ENCODE measurements at regions not wholly inside any gene's neighbourhood (a gene's known extent, or its start where the extent isn't known, plus 50 kb on each side); places are given as distances from the start of the nearest gene placed in this dataset.

DNA sequence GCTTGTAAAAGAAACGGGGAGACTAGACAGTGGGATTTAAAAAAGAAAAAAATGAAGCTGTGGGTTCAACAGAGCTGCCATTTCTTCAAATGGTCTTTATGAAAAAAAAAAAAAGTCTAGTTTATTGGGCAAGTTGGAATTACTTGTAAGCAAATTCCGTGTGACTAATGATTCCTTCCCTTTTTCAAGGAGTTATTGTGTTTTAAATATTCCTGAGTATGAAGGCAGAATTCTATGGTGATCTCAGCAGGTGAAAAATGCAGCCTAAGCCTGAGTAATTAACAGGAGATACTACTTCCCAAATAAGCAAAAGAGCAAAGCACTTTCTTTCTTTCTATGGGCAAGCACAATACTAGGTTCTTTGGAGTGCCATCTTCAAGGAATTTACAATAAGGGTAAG is 481.9 kb downstream of the ZNF608 start:
- in situ Hi-C loops (cut with MboI; ENCODE audit: low pct_unique_long_range_greater_than_20kb, low sequenced_read_pairs, unreplicated experiment), result no loop called here
- DNase-seq (ENCODE audit: low spot score), result no peak

DNA sequence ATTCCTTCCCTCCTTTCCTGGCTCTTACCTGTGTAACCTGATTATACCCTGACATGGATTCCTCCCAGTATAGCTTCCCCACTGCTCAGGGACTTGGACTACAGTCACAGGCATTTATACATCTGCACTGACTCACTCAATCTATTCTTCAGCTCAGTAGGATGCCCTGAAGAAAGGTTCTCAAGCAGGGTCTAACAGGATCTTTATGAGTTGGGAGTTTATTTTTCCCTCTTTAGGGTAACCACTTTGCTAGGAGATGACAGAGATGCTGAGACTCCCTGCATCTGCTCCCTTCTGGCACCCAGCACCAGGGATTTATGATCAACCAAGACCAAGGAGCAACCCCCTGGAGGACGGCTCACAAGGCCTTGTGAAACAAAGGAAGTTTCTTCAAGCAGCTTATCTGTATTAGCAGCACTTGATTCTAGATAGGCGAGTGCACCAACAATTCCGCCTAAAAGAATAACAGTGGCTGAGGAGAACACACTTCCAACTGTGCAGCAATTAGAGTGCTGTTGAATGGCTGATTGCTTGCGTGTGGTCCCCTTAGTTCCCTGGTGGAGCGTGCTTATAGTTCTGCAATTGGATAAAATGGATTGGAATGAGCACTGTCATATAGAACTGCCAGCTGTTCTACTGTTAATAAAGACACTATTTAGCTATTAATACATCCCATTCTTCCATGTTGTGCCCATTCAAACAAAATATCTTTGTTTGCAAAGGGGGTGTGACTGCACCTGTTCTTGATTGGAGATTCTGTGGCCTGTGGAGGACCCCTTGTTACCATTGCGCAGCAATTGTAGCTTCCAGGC is 482.6 kb downstream of the ZNF608 start:
- TF ChIP-seq, protein P1, sequence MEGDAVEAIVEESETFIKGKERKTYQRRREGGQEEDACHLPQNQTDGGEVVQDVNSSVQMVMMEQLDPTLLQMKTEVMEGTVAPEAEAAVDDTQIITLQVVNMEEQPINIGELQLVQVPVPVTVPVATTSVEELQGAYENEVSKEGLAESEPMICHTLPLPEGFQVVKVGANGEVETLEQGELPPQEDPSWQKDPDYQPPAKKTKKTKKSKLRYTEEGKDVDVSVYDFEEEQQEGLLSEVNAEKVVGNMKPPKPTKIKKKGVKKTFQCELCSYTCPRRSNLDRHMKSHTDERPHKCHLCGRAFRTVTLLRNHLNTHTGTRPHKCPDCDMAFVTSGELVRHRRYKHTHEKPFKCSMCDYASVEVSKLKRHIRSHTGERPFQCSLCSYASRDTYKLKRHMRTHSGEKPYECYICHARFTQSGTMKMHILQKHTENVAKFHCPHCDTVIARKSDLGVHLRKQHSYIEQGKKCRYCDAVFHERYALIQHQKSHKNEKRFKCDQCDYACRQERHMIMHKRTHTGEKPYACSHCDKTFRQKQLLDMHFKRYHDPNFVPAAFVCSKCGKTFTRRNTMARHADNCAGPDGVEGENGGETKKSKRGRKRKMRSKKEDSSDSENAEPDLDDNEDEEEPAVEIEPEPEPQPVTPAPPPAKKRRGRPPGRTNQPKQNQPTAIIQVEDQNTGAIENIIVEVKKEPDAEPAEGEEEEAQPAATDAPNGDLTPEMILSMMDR (IDR thresholded peaks at IDR 0.05; ENCODE audit: extremely low read depth, insufficient read depth, missing control alignments), result no peak
- DNase-seq (ENCODE audit: low spot score), result no peak
- in situ Hi-C loops (cut with MboI; ENCODE audit: low pct_unique_long_range_greater_than_20kb, low sequenced_read_pairs, unreplicated experiment), result no loop called here

More for the DNA sequence above, 481.9 kb downstream of the ZNF608 start:
- TF ChIP-seq, protein P1 (IDR thresholded peaks at IDR 0.05; ENCODE audit: extremely low read depth, insufficient read depth, missing control alignments), result no peak

DNA sequence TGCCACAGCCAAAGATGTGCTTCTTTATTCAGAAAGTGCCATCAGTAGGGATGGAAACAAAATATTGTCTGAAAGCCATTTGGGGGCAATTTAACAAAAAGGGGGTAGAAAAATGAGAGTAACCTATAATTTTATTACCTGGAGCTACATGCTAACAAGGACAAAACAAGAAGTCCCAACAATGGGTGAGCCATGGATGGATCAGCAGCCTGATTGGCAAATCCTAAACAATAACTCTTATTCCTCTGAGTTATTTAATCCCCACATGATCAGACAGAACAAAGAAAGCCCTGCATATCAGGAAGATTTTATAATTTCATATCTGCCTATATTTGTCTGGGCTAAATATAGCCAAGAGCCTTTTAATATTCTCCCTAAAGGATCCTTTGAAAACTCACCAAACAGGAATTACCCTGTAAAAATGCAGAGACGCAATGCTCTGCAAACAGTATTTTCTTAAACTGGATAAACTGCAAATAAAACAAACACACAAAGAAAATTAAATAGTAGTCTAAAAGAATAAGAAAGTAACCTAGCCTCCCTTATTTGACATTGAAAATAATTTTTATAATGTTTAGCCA is 483.4 kb downstream of the ZNF608 start:
- in situ Hi-C loops (cut with MboI; ENCODE audit: low pct_unique_long_range_greater_than_20kb, low sequenced_read_pairs, unreplicated experiment), result no loop called here
- no peak for DNase-seq (ENCODE audit: low spot score)
- TF ChIP-seq, protein P1 (IDR thresholded peaks at IDR 0.05; ENCODE audit: extremely low read depth, insufficient read depth, missing control alignments), result no peak

DNA sequence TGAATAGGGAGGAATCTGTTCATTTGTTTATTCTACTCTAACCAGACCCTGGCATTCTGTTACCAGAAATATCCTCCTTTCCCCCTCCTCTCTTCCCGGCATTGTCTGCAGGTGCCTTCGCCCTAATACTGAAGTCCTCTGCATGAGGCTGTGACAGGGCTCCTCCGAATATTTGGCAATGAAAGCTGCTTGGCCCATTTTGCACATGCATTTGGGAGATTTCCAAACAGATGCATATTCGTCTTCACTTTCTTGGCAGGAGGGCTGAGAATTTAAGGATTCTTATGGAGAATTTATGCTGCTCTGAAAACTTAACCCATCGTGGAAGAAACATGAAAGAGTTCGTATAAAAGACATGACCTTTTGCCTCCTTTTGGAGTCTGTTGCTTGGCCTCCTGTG is 484.0 kb downstream of the ZNF608 start:
- in situ Hi-C loops (cut with MboI; ENCODE audit: low pct_unique_long_range_greater_than_20kb, low sequenced_read_pairs, unreplicated experiment), result no loop called here
- TF ChIP-seq, protein P1 (IDR thresholded peaks at IDR 0.05; ENCODE audit: extremely low read depth, insufficient read depth, missing control alignments), result no peak
- no peak for DNase-seq (ENCODE audit: low spot score)

DNA sequence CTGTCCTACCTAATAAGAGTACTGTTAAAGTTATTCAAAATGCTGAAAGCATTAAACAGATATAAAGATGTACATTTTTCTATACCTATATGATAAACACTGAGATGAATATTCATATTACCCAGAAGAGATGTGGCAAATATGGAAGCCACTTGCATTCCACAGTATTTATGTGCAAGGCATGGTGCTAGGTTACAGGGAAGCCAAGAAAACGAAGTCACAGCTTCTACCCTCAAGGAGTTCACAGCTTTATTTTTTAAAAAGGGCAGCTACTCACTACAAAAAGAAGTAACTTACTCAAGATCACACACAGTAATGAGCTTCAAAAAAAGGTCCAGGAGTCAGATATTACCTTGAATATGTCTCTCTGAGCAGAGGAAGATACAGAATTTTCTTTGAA is 484.6 kb downstream of the ZNF608 start:
- TF ChIP-seq, protein P1 (IDR thresholded peaks at IDR 0.05; ENCODE audit: extremely low read depth, insufficient read depth, missing control alignments), result no peak
- in situ Hi-C loops (cut with MboI; ENCODE audit: low pct_unique_long_range_greater_than_20kb, low sequenced_read_pairs, unreplicated experiment), result no loop called here
- no peak for DNase-seq (ENCODE audit: low spot score)

DNA sequence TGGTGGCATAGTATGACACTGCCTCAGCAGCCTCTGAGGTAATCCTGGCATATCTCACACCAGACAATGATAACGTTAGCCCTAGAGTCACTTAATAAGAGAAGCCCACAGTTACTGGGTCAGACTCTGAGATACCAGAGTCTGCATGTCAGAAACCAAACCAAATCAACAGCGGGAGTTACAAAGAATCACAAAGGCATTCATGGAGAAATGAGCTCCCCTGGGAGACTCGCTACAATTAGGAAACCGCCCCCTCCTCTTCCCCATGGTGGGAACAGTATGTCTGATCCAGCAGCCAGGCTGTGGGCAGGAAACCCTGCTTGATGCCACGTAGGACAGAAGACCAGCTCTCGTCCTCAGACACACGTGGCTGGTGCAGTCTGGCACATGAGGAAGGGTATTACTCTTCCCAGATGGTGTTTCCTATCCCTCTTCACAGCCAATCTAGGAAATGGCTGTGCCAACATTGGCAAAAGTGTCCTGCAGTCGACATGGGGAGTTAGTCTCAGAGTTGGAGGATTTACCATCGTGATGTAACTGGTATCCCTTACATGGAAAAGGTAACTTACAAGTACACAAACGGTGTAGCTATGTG is 485.4 kb downstream of the ZNF608 start:
- in situ Hi-C loops (cut with MboI; ENCODE audit: low pct_unique_long_range_greater_than_20kb, low sequenced_read_pairs, unreplicated experiment), result no loop called here
- no peak for DNase-seq (ENCODE audit: low spot score)
- TF ChIP-seq, protein P1 (IDR thresholded peaks at IDR 0.05; ENCODE audit: extremely low read depth, insufficient read depth, missing control alignments), result no peak
